ENCODE measurements at regions not wholly inside any gene's neighbourhood (a gene's known extent, or its start where the extent isn't known, plus 50 kb on each side); places are given as distances from the start of the nearest gene placed in this dataset.

DNA sequence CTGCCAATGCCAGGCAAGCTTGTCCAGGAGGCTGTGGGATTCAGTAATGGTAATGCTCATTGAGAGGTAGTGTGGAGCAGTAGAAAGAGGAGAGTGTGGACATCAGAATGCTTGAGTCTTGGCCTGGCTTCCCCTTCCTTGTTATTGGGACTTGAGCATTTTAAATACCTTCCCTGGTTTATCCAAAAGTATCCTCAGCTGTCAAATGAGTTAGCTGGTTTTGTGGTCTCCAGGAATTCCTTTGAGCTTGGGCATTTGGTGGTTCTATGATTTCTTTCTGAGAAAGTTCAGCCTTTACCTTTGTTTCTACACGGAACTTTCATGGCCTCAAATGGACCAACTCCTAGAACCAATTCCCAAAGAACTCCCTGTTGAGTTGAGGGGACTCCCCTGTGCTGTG lies 264.3 kb downstream of the PTEN start:
- DNase-seq (ENCODE audit: low spot score) (no peak), FAIRE-seq (no peak)

DNA sequence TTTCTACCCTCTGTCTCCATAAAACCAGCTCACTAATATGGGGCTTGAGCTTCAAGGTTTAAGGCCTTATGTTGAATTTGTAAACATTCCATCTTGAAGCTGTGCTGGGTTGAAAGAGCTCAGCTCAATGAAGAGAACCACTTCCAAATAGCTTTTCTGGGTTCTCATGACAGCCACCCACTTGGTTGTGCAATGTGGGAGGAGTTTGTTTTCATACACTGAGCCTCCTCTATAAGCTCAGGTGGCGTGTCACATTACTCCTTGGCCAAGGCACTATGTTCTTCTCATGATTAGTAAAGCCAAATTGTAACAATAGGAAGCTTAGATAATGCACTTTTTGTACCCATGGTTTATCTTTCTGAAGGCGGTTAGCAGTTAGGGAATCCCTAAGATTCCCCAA lies 265.6 kb downstream of the PTEN start:
- FAIRE-seq = no peak

DNA sequence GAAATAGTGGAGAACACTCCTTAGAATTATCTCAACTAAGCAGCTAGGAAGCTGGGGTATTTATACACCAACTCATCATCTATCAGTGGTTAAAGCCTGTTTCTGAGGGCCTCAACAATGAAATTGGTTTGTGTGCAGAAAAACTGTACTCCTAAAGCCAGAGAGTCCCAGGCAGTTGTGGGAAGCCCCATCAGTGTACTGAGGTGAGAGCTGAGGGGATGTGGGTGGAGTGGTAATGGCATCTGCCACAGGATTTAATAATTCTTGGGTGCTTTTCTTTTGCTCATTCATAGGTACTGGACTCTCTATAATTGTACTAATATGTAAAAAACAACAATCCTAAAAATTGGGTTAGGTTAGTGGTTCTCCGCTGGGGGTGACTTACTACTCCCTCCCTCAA lies 267.5 kb downstream of the PTEN start:
- DNase-seq (ENCODE audit: low spot score) = no peak
- FAIRE-seq = no peak

More for the DNA sequence above, 265.6 kb downstream of the PTEN start:
- DNase-seq (ENCODE audit: low spot score) = no peak

DNA sequence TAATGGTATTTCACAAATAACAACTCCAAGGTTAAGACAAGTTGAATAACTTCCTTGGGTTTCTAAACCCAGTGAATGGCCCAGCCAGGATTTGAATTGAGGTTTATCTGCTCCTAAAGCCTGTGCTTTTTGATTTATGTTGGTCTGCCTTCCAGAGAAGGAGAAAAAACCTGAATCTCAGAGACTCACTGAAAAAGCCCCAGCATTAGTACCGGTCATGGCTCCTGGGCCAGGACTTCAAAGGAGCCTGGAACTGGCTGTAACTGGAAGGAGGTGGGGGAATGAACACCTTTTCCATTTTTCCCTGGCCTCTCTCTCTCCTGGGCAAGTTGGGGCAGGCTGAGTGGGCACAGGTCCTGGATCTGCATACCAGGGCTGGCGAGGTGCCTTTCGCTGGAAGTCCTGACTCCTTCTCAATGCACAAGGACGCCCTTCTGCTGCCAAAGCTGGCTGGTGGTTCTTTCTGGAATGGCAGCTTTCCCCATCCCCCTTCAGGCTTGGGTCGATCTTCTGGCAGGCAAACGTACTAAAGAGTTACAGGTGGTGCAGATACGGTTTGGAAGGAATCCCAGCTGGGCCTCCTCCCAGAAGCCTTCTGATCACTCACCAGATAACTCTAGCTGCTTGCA lies 268.2 kb downstream of the PTEN start:
- DNase-seq (ENCODE audit: low spot score) (peak; percentile 60), FAIRE-seq (no peak)

DNA sequence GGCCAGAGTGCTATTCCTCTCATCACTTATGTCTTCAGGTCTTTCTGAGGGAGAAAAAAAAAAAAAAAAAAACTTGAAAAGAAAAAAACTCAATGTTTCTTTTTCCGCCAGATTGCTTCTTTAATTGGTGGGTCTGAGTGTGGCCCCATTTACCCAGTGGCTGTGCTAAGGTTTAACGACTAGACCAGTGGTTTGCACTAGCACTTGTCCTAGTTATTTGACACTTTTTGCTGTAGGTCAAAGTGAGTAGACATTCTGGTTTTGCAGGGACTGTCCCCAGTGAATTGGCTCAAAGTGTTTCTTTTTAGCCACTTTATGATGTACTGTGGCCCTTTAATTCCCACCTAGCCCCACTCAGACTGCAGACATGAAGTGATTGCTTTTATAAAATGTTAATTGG lies 273.3 kb downstream of the PTEN start:
- DNase-seq (ENCODE audit: low spot score) = no peak

DNA sequence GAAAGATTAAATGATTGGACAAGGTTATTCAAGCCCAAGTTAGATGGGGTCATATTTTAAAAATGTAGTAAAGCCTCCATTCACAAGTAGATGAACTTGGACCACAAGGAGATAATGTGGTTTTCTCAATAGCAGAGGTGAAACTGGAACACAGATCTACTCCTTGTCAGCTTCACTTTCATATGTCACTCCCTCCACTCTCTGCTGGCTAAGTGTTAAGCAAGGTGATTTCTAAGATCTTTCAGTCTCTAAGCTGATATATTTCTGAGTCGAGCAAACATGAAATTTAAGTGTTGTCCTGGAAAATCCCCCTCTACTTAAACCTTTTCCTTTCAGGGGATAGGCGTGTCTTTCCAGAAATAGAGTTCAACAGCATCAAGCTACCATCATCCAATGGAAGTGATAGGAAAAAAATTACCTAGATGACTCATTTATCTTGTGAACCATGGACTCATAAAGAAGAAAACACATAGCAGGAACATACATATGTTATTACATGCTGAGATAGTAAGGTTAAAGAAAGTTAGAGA lies 275.0 kb downstream of the PTEN start:
- FAIRE-seq = no peak
- DNase-seq (ENCODE audit: low spot score) = no peak

More for the DNA sequence above, 273.3 kb downstream of the PTEN start:
- FAIRE-seq = no peak

DNA sequence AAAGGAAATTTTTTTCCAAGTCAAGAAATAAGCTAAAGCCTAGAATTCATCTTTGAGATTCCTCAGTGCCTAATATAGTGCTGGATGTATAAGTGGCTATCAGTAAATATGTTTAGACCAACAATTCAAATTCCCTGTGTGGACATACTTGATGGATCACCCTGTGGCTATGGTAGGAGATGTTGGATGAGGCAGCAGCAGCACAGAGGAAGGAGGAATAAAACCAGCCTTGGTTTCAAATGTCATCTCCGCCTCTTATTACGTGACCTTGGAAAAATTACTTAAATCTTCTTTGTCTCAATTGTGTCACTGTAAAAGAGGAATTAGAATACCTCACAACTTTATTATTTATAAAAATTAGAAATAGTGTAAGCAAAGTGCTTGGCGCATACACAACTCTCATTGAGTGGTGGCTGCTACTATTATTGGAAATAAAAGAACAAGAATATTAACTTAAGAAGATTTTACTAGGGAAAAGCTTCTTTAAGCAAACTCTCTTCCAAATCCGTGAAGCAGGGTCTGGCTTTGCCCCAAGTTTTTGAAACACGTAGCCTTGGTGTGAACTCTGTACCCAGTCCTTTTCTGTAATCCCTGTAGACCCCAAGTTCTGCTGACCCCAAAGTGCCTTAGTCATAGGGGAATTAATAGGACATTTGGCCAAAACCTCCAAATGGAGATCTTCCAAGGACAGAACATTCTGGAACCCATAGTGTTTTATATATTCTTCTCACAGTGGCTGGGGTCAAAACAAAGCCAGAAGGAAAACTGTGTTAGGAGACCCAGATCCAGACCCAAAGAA lies 283.8 kb downstream of the PTEN start:
- FAIRE-seq (no peak), DNase-seq (ENCODE audit: low spot score) (no peak)

DNA sequence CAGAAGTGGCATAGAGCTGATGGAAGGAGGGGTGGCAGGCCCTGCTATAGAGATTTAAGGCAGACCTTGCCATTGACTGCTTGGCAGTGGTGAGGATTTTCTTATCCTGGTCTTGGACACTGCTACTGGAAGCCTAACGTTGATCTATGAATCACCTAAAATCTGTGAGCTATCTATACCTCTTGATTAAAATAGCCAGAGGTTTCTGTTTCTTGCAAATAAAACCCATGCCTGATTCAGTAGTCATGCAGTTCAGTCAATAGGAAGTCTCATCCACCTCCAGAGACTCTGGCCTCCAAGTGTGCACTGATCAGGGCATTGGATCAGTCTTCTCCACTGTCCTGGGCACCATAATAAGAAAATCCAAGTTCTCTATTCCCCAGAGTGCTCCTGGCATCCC lies 286.5 kb downstream of the PTEN start:
- DNase-seq (ENCODE audit: low spot score) = no peak
- FAIRE-seq = no peak

DNA sequence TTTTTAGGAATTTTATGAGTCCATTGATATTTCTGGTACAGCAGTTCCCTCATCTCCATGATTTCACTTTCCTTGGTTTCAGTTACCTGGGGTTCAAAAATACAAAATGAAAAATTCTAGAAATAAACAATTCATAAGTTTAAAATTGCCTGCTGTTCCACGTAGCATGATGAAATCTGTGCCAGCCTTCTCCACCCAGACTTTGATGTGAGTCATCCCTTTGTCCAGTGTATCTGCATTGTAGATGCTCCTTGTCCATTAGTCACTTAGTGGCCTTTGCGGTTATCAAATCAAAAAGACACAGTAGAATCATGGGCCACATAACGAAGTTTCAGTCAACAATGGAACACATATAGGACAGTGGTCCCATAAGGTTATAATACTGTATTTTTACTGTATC lies 286.9 kb downstream of the PTEN start:
- FAIRE-seq = no peak
- DNase-seq (ENCODE audit: low spot score) = peak; percentile 58

DNA sequence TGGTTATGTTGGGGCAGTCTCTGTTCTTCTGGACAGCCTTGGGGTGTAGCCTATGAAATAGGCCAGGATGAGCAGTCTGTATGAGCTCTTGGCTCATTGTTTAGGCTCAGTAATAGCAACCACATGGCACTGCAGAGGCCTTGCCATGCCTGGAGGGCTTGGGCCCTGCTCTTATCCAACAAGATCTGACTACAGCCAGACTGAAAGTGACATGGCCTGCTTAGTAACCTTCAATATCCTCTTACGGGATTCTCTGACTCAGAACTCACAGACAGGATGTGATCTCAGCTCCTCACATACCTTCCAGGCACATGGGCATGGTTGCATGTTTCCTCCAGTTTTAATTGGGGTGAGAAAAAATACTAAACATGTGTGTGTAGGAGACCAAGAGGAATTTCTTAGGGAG lies 289.3 kb downstream of the PTEN start:
- DNase-seq (ENCODE audit: low spot score) = peak; percentile 57
- FAIRE-seq = no peak

DNA sequence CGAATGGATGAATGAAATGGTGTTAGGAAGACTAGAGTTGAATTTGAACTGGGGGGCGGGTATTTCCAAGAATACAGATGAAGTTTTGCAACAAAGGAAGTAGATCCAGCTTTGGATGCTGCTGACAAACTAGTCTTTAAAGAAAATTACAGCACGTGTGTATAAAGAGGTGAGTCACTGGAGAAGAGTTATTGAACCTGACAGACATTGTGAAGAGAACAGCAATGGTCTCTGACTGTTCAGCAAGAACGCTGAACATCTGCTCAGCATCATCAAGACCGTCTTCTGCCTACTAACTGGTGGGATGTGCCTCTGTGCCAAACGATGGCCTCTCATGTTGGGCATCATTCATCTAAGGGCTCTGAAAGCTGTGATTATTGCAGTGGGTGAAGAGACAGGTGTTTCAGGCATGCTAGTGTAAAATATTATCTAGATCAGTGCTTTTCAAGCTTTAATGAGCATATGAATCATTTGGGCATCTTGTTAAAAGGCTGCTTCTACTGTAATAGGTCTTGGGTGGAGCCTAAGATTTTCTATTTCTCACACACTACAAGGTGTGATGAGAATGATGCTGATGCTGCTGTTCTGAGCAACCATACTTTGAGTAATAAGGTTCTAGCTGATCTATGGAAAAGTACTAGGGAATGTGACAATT lies 291.3 kb downstream of the PTEN start:
- DNase-seq (ENCODE audit: low spot score) (no peak), FAIRE-seq (no peak)

DNA sequence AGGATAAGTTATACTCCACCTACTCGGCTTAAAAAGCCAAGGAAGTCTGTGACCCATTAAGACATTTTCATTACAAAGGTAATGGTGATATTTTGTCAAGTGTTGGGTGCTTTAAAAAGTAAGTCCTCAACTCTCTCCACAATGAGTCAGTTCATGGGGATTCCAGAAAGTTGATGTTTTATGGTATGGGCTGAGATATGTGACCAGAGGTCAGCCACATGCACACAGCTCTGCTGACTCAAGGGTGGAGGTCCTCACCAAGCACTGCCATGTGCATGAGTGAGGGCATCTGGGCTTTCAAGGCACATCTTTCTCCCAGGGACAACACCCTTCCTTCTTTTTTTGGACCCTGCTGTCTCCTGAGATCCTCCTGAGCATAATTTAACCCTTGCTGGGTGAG lies 292.9 kb downstream of the PTEN start:
- no peak for DNase-seq (ENCODE audit: low spot score)
- no peak for FAIRE-seq

DNA sequence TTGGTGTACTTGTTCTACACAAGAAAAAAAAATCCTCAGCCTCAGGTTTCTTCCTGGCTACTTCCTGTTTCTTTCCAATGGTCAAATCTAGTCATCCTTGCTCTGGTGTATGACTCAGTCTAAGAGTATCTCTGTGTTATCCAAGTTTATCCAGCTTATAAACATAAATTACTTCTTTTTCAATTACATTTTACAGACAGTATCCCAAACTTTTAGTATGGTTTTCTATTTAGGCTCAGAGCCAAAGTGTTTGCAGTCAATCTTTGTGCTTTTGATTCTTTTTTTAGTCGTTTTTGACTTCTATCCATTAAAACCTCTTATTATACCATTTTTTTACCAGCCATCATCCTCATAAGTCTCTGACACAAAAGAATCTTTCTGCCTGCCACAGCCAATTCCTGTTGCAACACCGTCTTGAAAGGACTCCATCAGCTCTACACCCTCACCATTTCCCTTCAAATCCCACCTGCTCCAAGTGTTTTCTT lies 294.6 kb downstream of the PTEN start:
- no peak for FAIRE-seq

DNA sequence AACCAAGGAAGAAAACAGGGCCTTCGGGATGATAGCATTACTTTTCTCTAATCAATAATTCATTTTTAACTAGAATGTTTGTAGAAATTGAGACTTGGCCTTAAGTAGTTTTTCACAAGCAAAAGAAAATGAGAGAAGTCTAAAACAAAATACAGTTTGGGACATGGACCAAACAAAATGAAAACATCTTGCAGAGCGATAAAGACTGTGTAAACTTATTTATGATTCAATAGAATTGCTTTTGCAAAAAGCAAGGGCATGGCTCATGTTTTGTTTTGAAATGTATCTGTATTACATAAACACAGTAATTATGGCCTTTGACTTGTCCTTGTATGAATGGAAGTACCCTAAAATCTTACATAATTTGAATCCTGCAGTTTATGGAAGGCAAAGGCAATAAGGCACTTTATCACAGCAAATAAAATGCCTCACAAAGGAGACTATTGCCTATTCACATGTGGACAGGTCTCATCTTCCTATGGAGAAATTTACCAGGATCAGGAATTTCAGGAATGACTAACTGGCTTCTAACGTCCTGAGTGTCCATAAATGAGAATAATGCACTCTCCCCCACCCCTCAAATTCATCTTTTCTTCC lies 295.2 kb downstream of the PTEN start:
- FAIRE-seq (no peak), DNase-seq (ENCODE audit: low spot score) (no peak)

More for the DNA sequence above, 294.6 kb downstream of the PTEN start:
- peak; percentile 57 for DNase-seq (ENCODE audit: low spot score)

DNA sequence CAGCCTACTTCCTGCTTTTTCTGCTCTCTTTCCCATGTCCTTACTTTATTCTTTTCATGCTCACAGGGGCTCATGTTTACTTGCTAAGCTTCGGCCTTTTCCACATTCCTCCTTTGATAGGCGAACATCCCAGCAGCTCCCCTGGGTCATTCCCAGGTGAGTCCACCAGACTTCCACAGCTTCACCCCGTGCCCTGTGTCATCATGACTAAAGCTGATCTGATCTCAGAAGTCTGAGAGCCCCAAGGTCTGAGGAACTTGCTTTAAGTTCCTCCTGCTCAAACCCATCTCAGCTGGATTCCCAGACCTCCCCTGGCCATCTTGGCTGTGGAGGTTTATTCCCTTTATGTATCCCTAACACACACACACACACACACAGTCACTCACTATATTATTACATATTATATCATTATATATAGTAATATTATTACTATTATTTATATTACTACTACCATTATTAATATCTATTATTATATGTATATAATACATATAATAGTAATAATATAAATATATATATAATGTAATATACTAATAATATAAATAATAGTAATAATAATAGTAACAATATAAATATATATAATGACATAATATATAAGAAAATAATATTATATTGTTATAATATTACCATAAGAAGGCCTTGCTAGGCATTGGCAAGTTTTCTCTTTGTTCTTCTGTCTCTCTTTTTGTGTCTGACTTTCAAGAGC lies 295.9 kb downstream of the PTEN start:
- no peak for FAIRE-seq

DNA sequence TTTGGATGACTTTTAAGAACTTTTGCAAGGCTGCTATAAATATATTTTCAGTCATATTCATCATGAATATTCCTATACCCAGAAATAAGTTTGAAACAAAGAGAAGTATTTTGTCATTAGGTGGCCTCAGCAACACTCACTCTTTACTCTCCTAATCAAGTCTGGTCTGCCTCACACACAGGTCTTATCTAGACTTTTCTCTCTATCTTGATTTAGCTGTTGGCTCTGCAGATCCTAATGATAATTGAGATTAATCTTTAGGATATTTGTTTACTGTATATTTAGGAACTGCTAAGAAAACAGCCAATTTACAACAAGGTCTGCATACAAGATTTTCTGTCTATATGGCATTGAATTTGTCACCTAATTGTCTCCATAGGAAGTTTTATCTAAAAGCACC lies 297.6 kb downstream of the PTEN start:
- DNase-seq (ENCODE audit: low spot score) = no peak
- FAIRE-seq = no peak

More for the DNA sequence above, 295.9 kb downstream of the PTEN start:
- DNase-seq (ENCODE audit: low spot score) = no peak

DNA sequence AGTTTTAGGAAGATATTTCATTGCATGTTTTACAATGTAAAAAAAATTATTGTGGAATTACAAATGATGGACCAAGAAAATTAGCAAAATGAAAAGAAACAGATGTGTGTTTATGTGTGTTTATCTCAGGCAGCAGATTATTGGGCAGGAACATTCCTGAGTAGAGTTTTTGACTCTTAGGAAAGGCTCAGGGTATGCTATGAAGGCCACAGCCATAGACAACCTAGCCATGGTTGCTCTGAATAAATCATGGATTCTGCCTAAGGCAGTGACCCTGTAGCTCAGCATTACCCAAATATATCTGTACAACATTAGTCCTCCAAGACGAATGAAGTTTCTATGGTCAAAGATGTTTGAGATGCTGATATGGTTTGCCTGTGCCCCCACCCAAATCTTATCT lies 298.3 kb downstream of the PTEN start:
- no peak for DNase-seq (ENCODE audit: low spot score)
- FAIRE-seq = no peak

DNA sequence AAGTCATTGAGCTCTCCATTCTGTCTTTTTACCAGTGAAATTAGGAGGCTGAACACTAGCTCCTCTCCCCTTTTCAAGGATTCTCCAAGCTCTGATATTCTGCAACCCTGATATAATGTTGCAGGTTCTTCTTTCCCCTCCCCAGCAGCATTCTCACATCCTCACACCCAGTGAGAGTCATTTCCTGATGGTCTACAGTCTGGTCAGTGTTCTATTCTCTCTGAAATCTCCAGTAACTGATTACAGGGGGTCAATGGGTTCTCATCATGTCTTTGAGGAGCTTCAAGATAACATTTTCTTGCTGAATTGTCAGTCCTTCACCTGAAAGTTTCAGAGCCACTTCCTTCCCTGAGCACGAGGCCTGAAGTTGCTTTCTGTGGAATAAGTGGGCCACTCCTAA lies 299.4 kb downstream of the PTEN start:
- FAIRE-seq = no peak
- no peak for DNase-seq (ENCODE audit: low spot score)

DNA sequence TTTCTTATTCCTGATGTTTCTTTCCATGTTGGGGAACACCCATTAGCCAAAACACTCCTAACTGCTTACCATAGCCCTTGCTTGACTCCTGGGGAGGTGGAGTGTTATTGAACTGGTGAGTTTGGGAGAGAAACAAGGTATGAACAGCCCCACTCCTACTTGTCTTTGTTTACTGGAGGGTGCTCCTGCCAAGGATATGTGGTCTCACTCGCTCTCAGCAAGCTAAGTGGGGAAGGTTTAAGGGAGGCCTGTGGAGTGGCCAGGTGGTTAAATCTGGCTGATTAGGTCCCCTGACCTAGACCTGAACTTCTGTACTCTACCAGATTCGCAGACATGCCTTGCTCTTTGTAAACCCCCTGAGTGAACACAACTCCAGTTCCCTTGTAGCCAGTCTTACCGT lies 300.1 kb downstream of the PTEN start:
- FAIRE-seq (no peak), DNase-seq (ENCODE audit: low spot score) (no peak)

DNA sequence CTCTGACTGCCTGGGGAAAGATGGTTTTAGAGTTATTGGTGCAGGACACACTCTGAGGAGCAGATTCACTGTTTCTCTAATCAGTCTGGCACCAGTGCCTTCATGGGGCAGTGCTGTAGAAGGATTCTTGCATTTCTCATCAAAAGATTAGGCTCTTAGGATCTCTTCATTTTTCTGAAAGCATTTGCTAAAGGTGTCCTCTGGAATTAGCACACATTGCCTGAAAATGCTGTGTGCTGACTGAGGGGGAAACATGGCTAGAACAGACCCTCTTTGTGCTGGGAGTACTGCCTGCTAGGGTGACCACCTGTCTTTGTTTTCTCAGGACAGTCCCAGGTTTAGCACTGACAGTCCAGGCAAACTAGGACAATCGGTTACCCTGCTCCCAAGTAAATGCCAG lies 301.0 kb downstream of the PTEN start:
- no peak for FAIRE-seq

DNA sequence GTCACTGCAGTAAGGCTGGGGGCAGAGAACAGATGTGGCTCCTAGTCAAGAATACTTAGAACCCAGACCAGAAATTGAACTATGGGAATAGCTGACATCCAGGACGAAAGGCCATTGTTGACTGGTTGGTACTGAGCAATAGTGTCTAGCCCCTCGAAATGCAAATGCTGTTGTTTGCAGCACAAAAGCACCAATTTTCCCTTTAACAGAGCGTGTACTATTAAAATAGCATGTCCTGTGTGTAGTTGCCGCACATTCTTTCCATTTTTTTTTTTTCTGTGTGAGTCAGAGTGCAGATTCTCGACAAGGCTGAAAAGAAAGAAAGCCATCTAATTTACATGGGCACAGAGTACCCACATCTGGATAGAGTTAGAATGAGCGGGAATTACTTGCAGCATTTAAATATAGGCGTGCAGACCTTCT lies 302.4 kb downstream of the PTEN start:
- DNase-seq (ENCODE audit: low spot score) = no peak
- no peak for FAIRE-seq

More for the DNA sequence above, 301.0 kb downstream of the PTEN start:
- no peak for DNase-seq (ENCODE audit: low spot score)

Data from urothelium cell line (cell line).